ENCODE measurements at regions not wholly inside any gene's neighbourhood (a gene's known extent, or its start where the extent isn't known, plus 50 kb on each side); places are given as distances from the start of the nearest gene placed in this dataset.

GRCh38 chr16:54564841-54565240, 278.3 kb upstream of the IRX3 start:
- Histone ChIP-seq H3K27me3 (ENCODE audit: insufficient read depth, low read depth, severe bottlenecking) (no peaks in the 10 kb centered on the region), H3K9me3 (ENCODE audit: severe bottlenecking) (no peaks in the 10 kb centered on the region), H3K36me3 (no peaks in the 10 kb centered on the region), H3K27ac (no peak overlapping the region), H3K4me3 (ENCODE audit: low read depth, low read length) (no peak overlapping the region)
- no peak for DNase-seq
- TF ChIP-seq CTCF (IDR thresholded peaks at IDR 0.05; ENCODE audit: low read depth, low read length): no peak

GRCh38 chr16:54554581-54554980, 268.0 kb upstream of the IRX3 start:
- Histone ChIP-seq H3K4me3 (ENCODE audit: low read depth, low read length) (no peak overlapping the region), H3K9me3 (ENCODE audit: severe bottlenecking) (no peaks in the 10 kb centered on the region), H3K27ac (no peak overlapping the region), H3K27me3 (ENCODE audit: insufficient read depth, low read depth, severe bottlenecking) (no peaks in the 10 kb centered on the region), H3K36me3 (no peaks in the 10 kb centered on the region)
- no peak for TF ChIP-seq CTCF (IDR thresholded peaks at IDR 0.05; ENCODE audit: low read depth, low read length)
- DNase-seq: no peak

GRCh38 chr16:54548281-54548680, 261.7 kb upstream of the IRX3 start:
- TF ChIP-seq CTCF (IDR thresholded peaks at IDR 0.05; ENCODE audit: low read depth, low read length): no peak
- Histone ChIP-seq H3K27ac (no peak overlapping the region), H3K36me3 (no peaks in the 10 kb centered on the region), H3K4me3 (ENCODE audit: low read depth, low read length) (no peak overlapping the region), H3K9me3 (ENCODE audit: severe bottlenecking) (no peaks in the 10 kb centered on the region), H3K27me3 (ENCODE audit: insufficient read depth, low read depth, severe bottlenecking) (no peaks in the 10 kb centered on the region)
- no peak for DNase-seq

GRCh38 chr16:54547052-54547451, 260.5 kb upstream of the IRX3 start:
- Histone ChIP-seq H3K27me3 (ENCODE audit: insufficient read depth, low read depth, severe bottlenecking) (no peaks in the 10 kb centered on the region), H3K4me3 (ENCODE audit: low read depth, low read length) (no peak overlapping the region), H3K9me3 (ENCODE audit: severe bottlenecking) (no peaks in the 10 kb centered on the region), H3K27ac (no peak overlapping the region), H3K36me3 (no peaks in the 10 kb centered on the region)
- TF ChIP-seq CTCF (IDR thresholded peaks at IDR 0.05; ENCODE audit: low read depth, low read length): no peak
- no peak for DNase-seq

DNA sequence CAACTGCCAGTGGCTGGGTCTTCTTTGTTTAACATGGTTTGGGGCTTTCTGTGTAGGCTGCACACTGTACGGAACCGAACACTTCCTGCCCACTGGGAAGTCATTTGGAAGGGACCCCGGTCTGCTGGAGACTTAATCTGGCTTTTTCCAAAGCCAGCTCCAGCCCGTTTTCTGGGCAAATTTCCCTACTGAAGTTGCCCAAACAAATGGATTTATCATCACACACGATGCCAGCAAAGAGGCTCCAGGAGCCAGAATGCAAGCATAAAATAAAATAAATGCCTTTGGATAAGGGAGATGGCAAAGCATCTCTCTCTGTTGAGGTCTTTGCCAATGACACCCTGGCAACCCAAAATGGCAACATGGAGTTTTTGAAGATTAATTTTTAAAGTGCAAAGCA, 259.9 kb upstream of the IRX3 start:
- H3K9me3 ChIP-seq (ENCODE audit: severe bottlenecking): no peaks in the 10 kb centered on the region
- H3K4me3 ChIP-seq (ENCODE audit: low read depth, low read length): no peak overlapping the region
- H3K36me3 ChIP-seq: no peaks in the 10 kb centered on the region
- no peaks in the 10 kb centered on the region for H3K27me3 ChIP-seq (ENCODE audit: insufficient read depth, low read depth, severe bottlenecking)
- H3K27ac ChIP-seq: no peak overlapping the region
- no peak for DNase-seq
- TF ChIP-seq CTCF (IDR thresholded peaks at IDR 0.05; ENCODE audit: low read depth, low read length): no peak

DNA sequence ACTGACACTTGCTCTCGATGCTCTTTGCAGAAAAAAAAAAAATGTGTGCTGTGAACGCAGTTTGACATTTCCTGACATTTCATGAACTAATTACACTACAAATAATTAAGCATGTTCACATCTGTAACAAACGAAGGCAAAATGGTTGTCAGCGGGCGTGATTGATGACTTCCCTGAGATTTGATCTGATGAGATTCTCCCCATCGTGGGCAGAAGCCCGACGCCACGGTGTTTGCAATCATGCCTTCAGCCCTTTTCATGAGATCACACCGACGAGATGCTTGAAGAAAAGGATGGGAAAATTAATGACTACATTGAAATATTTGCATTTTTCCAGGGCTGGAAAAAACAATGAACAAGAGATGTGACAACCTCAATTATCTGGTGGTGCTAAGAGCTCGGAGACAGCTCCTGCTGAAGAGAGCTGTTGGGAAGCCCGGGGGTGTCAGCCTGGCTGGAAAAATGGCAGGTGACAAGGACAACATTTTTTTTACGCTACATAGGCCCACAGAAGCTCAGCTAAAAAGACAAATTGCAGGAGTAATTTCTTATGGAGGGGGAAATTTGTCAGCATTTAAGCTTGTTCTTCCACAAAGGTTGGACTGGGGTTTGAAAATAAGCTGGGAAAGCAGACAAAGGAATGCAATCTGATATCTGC, 259.4 kb upstream of the IRX3 start:
- H3K27me3 ChIP-seq (ENCODE audit: insufficient read depth, low read depth, severe bottlenecking): no peaks in the 10 kb centered on the region
- no peak overlapping the region for H3K4me3 ChIP-seq (ENCODE audit: low read depth, low read length)
- no peak for DNase-seq
- no peak for TF ChIP-seq CTCF (IDR thresholded peaks at IDR 0.05; ENCODE audit: low read depth, low read length)
- H3K36me3 ChIP-seq: no peaks in the 10 kb centered on the region
- no peaks in the 10 kb centered on the region for H3K9me3 ChIP-seq (ENCODE audit: severe bottlenecking)
- H3K27ac ChIP-seq: no peak overlapping the region
